G401 (cell line): ENCODE measurements at regions not wholly inside any gene's neighbourhood (a gene's known extent, or its start where the extent isn't known, plus 50 kb on each side); places are given as distances from the start of the nearest gene placed in this dataset.
"Not testable (repeated sequence)": the region's sequence is repeated elsewhere in the genome, so short reads cannot be mapped to it uniquely, and the experiment has no call there.

Experiments
- DNase-seq: peaks from one replicate; pipeline ENCODE4 v3.0.0-alpha.2; 2015; ENCODE audit warnings: low spot score
- in situ Hi-C: cut with HindIII; loops from 2 replicates; pipeline ENCODE4 v1.10.0; 2016; ENCODE audit warnings: low sequenced_read_pairs, mixed read lengths

- in situ Hi-C loops: no loop called here
- DNase-seq: no peak
Measured at GRCh38 chr1:101131239-101131843, 105.5 kb upstream of the S1PR1 start.

- in situ Hi-C loops: no loop called here
Measured at GRCh38 chr1:101130673-101131072, 105.1 kb upstream of the DPH5 start.

GRCh38 chr1:101128846-101129245, 103.3 kb upstream of the DPH5 start:
- in situ Hi-C loops: no loop called here

More at GRCh38 chr1:101130673-101131072, 105.1 kb upstream of the DPH5 start:
- DNase-seq: no peak

GRCh38 chr1:101128211-101128727, 102.7 kb upstream of the DPH5 start:
- in situ Hi-C loops: no loop called here
- DNase-seq: no peak

More at GRCh38 chr1:101128846-101129245, 103.3 kb upstream of the DPH5 start:
- DNase-seq: no peak

- no peak for DNase-seq
- in situ Hi-C loops: no loop called here
Measured at GRCh38 chr1:101124405-101124804, 98.8 kb upstream of the DPH5 start.

- DNase-seq, in situ Hi-C loops: not testable (repeated sequence)
Measured at GRCh38 chr1:101123904-101124303, 98.3 kb upstream of the DPH5 start.

GRCh38 chr1:101122452-101123166, 97.0 kb upstream of the DPH5 start:
- no peak for DNase-seq
- in situ Hi-C loops: no loop called here

- no peak for DNase-seq
- in situ Hi-C loops: no loop called here
Measured at GRCh38 chr1:101121975-101122374, 96.4 kb upstream of the DPH5 start.

GRCh38 chr1:101121504-101121903, 95.9 kb upstream of the DPH5 start:
- in situ Hi-C loops: no loop called here
- DNase-seq: no peak

GRCh38 chr1:101120868-101121267, 95.3 kb upstream of the DPH5 start:
- no peak for DNase-seq
- in situ Hi-C loops: no loop called here

- in situ Hi-C loops: no loop called here
Measured at GRCh38 chr1:101119289-101119688, 93.7 kb upstream of the DPH5 start.

GRCh38 chr1:101116006-101116405, 90.4 kb upstream of the DPH5 start:
- DNase-seq: no peak
- in situ Hi-C loops: no loop called here

More at GRCh38 chr1:101119289-101119688, 93.7 kb upstream of the DPH5 start:
- no peak for DNase-seq

GRCh38 chr1:101115112-101115511, 89.5 kb upstream of the DPH5 start:
- DNase-seq: no peak
- in situ Hi-C loops: no loop called here

- in situ Hi-C loops, DNase-seq: not testable (repeated sequence)
Measured at GRCh38 chr1:101114128-101114527, 88.5 kb upstream of the DPH5 start.

GRCh38 chr1:101112051-101112780, 86.6 kb upstream of the DPH5 start:
- in situ Hi-C loops: no loop called here
- DNase-seq: peak; percentile 9

- in situ Hi-C loops: no loop called here
- no peak for DNase-seq
Measured at GRCh38 chr1:101111461-101111860, 85.9 kb upstream of the DPH5 start.

- in situ Hi-C loops: no loop called here
- DNase-seq: no peak
Measured at GRCh38 chr1:101109791-101110190, 84.2 kb upstream of the DPH5 start.

- in situ Hi-C loops: no loop called here
- DNase-seq: no peak
Measured at GRCh38 chr1:101108111-101108500, 82.5 kb upstream of the DPH5 start.

GRCh38 chr1:101107496-101108110, 82.0 kb upstream of the DPH5 start:
- DNase-seq: no peak
- in situ Hi-C loops: no loop called here

GRCh38 chr1:101105877-101106276, 80.3 kb upstream of the DPH5 start:
- DNase-seq: peak; percentile 50
- in situ Hi-C loops: no loop called here
